EL (cell line): ENCODE measurements at regions not wholly inside any gene's neighbourhood (a gene's known extent, or its start where the extent isn't known, plus 50 kb on each side); places are given as distances from the start of the nearest gene placed in this dataset.
"Not testable (repeated sequence)": the region's sequence is repeated elsewhere in the genome, so short reads cannot be mapped to it uniquely, and the experiment has no call there.

Source experiments
- DNase-seq: peaks from one replicate; pipeline ENCODE4 v3.0.0-alpha.2; 2016

DNA sequence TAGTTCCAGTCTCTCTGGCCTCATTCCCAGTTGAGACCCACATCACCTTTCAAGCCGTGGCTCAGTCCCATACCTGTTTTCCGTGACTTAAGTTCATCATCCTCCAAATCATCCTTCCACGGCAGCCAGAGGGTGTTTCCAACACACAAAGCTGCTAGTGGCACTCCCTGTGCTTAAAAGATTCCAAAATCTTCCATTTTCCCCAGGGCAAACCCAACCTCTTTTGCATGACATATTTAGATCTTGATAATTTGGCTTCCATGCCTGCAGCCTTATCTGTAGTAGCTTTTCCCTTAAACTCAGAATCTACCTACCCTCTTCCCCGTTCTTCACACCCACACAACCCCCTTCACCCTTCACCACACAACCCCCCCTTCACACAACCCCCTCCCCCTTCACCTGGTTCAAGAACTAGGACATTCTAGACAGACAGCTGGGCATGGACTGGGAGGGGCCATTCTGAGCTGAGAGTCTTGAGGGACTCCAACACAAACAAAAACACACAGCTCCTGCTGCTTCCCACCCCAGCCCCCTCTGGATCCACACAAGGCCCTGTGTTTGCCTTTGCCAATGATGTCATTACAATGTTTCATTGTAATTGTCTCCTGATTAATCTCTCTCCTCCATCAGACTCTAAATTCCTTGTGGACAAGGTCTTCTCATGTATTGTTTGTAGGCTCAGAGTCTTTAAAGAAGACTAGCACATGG, 268.2 kb downstream of the SH3GL2 start:
- DNase-seq, result no peak

GRCh38 chr9:17847908-17848307, 269.0 kb downstream of the SH3GL2 start:
- no peak for DNase-seq

DNA sequence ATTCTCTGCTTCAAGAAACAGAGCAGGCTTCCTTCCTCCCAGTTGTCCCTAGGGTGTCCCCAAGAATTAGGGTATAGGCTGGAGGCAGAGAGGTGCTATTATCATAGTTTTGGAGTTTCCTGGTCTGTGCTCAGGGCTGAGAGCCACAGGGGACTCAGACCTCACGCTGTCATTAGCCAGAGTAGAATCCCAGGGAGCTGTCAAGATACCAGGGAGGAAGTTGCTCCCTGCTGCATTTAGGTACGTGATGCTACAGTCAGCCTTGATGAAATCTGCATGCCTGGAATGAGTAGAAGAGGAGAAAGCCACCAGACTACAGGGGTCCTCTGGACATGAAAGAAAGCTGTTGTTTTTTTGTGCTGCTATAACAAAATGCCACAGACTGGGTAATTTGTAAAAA, 273.2 kb downstream of the SH3GL2 start:
- no peak for DNase-seq

DNA sequence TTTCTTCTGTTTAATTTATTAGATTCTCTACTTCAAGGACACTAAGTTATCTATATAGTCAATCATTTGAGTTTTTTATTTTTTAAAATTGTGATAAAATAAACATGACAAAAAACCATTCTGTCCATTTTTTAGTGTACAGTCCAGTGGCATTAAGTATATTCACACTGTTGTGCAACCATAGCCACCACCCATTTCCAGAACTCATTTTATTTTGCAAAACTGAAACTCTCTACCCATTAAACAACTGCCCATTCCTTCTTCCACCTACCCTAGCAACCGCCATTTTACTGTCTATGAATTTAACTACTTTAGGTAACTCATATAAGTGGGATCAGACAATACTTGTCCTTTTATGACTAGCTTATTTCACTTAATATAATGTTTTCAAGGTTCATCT, 275.6 kb downstream of the SH3GL2 start:
- DNase-seq, result no peak

DNA sequence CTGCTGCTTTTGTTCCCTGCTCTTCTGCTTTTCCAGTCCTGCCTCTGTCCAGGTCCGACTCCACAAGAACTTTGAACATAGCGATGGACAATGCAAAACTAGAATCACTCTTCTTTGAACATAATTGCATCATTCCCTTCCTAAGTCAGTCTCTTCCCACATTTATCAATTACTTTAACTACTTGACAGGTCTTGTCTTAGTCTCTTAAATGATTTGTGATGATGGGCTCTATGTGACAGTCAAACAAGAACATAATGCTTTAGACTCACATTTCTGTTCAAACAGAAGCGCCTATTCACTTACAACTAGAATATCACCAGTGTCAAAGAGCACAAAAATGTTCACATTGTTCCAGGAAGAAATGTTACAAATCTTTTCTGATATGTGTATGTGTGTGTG, 278.1 kb downstream of the SH3GL2 start:
- DNase-seq, result no peak

- no peak for DNase-seq
These were observed 280.4 kb downstream of the SH3GL2 start for GRCh38 chr9:17859228-17859627.

DNA sequence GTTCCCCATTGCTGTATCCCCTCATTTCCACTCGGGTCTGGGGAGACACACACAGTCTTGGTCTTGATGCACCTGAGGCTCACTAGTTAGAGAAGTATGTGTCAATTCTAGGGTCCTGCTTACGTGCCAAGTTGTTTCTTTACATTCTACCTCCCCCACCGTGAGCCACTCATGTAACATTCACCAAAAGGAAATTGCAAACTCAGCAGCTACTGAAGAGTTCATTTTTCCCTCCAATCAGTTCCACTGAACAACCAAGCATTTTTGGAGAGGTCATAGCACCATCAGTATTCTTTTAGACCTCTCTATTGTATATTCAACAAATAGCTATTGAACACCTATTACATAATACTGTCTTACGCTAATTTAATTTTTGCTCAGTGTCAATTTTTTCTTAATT, 281.1 kb downstream of the SH3GL2 start:
- no peak for DNase-seq

DNA sequence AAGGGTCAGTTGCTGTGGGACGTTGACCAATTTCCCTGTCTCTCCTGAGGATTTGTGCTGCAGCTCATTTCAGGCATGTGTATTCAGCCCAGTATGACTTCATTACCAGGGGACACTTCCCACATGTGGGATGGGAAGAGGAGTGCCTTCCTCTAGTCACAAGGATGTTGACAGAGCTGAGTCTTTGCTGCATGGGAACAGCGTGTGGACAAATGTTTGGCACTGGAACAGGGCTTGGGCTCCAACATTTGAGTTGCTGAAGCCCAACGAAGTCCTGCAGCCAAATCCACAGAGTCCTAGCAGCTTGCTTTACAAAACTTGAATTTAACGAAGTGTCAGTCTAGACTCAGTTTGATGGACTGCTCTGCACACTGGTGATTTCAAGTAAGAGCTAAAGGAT, 283.2 kb downstream of the SH3GL2 start:
- no peak for DNase-seq

- DNase-seq, result no peak
These were observed 283.8 kb downstream of the SH3GL2 start for GRCh38 chr9:17862629-17863028.

DNA sequence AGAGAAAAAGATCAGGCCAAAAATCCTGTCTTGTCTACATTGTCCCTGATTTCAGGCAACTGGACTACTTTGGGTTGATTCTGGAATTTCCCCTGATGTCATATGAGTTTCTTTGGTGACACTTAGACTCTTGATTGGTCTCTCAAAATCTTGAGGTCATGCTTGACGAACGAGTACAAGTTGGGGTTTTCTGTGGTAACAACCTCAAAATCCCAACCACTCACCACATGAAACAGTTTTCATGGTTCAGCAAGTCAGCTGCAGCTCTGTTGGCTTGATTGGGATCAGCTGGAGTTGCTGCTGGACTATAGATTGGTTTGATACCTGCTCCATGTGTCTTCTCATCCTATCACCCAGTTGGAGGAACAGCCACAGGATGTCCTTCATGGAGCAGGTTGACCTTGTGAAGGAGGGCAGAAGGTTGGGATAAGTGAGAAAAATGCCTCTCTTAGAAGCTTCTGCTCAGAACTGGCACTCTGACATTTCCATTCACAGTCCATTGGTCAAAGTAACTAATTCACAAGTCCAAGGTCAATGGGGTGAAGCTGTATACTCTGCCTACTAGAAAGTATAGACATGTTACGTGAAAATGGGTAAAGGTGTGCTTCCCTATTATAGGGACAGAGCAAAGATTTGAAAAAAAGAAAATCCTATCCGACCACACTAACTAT, 284.5 kb downstream of the SH3GL2 start:
- DNase-seq, result no peak

DNA sequence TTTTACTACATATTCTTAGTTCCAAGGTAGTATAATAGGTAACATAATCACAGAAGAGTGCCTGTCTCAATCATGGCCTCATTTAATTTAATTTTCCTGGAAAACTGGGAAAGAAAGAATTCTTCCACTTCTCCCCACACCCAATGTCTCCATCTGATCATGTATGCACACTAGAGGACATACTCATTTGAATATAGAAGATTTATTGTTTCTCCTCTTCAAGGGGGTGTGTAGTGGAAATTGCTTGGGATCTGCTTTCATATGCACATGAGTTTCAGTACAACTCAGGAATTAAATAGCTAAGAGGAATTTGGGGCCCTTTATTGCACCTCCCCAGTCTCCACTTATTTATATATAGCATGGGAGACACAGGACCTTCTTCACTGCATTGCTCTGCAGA, 285.1 kb downstream of the SH3GL2 start:
- no peak for DNase-seq

DNA sequence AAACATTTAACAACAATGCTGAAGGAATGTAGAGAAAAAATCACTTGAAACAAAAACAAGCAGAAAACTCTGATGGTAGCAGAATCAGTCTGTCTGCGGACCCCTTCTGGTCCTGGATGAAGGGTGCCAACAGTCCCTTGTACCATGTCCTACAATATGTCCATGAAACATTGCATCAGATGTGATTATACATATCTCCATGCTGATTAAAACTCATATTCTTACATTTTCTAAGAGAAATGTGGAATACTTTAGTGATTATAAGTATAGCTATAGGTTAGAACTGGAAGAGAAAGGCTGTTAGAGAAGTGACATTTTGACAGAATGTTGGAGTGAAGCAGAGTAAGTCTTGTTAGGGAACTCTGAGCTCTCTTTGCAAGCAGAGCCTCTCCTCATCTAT, 286.1 kb downstream of the SH3GL2 start:
- DNase-seq, result no peak

DNA sequence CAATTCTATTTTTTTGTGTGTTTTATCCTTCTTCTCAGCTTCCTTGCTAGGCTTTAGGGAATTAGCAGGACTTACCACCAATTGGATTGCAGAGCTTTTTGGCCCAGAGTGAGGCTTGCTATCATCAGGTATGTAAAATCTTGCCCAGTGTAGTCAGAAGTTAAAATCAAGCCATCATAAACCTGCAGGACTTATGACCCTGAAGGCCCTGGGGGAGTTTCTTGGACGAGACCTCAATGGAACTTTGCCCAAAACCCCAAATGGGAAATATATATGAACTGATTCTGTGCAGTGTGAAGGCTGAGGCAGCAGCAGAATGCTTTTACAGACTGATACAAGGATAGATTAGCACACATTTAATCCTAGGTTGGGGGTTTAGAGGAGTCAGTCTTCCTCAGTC, 287.0 kb downstream of the SH3GL2 start:
- DNase-seq, result no peak

GRCh38 chr9:17870722-17871121, 291.9 kb downstream of the SH3GL2 start:
- DNase-seq, result no peak

DNA sequence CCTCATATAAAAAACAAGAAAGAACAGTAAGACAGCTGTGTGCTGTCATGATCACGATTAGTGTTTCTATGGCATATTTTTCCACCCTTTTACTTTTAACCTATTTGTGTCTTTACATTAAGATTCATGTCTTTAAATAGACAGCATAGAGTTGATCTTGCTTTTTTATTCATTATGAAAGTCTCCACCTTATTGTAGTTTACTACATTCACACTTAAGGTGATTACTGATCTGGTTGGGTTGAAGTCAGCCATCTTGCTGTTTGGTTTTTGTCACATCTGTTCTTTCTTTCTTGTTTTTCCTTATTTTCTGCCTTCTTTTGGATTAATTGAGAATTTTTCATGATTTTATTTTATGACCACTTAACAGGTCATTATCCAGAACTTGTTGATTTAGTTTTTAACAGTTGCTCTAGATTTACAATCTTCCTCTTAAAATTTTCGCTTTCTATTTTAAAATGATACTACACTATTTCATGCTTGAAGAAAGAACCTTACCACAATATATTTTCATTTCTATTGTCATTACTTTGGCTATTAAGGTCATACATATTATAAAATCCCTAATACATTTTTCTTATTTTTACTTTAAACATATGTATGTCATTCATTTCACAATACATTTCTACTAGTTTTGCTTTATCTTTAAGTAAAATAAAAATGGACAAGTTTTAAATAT, 292.5 kb downstream of the SH3GL2 start:
- DNase-seq, result no peak

DNA sequence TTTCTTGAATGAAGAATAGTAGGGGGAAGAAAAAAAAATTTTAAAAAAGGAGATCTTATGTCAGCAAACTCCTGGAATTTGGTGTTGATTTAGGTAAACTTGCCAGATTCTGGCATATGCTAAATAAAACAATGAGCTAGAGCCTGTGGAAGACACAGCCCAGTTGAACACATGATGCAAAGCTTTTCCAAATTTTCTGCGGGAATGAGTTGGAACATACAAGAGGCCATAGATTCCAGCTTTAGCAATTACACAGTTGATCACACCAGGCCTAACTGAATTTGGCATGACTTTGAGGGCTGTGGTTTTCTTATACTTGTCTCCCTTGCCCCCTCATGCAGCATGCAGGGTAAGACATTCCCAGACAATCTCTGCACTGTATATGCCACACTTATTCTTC, 297.0 kb downstream of the SH3GL2 start:
- DNase-seq, result no peak

DNA sequence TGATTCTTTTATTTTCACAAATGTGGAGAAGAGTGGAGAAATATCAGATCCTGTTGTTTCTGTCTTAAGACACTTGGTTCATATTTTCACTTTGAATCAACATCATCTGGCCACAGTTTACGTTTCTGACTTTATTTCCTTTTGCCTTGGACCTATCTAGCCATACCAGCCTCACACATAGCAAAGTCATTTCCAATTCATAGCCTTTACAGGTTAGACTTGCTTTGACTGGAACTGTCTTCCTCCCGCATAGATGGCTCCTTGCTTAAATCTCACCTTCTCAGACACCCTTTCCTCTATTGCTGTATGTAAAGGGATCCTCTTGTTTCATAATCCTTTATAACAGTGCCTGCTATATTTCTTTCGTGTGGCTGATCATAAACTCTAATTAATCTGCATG, 297.8 kb downstream of the SH3GL2 start:
- no peak for DNase-seq

- no peak for DNase-seq
These were observed 300.0 kb downstream of the SH3GL2 start for GRCh38 chr9:17878810-17879370.

- DNase-seq, result no peak
These were observed 302.5 kb downstream of the SH3GL2 start for GRCh38 chr9:17881371-17881770.

GRCh38 chr9:17882688-17883594, 304.1 kb downstream of the SH3GL2 start:
- no peak for DNase-seq

- no peak for DNase-seq
These were observed 309.2 kb downstream of the SH3GL2 start for GRCh38 chr9:17888066-17888465.

DNA sequence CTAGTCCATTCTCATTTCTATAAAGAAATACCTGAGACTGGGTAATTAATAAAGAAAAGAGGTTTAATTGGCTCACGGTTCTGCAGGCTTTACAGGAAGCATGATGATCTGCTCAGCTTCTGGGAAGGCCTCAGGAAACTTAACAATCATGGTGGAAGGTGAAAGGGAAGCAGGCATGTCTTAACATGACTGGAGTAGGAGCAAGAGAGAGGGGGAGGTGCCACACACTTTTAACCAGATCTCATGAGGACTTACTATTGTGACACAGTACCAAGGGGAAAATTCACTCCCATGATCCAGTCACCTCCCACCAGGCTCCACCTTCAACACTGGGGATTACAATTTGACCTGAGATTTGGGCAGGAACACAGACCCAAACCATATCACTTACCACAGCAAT, 310.1 kb downstream of the SH3GL2 start:
- not testable (repeated sequence) for DNase-seq
